ENCODE measurements at regions not wholly inside any gene's neighbourhood (a gene's known extent, or its start where the extent isn't known, plus 50 kb on each side); places are given as distances from the start of the nearest gene placed in this dataset.
A peak's percentile ranks its signal among the peaks of the same experiment; 100 is the strongest.

DNA sequence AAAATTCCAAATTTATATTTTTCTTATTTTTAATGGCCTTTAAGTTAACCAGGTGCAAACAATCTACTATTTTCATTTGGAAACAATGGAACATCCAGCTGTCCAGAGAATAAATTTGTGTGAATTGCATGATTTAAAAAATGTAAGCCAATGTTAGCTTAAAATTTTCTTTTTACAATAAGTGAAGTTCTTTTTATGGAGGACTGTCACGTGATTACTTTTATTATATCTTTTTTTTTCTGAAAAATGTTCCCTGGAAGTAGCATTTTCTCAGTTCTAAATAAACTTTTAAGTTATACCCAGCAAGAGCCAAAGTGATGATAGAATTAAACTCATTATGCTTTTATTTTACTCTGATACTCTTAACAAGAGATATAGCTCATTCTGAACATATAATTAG lies 267.7 kb upstream of the SLC35B3 start:
- DNase-seq, result no peak

DNA sequence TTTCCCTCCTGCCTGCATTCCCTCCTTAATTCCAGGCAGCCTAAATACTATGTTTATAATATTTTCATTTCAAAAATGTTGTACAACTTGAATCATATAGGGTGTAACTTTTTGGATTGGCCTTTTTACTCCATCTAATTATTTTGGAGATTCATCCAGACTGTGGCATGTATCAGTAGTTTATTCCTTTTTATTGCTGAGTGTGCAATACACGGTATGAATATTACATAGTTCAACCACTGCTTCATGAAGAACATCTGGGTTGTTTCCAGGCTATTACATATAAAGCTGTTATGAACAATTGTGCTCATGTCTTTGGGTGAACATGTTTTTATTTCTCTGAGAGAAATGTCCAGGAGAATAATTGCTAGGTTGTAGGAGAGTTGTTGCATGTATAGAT lies 253.5 kb upstream of the SLC35B3 start:
- DNase-seq, result no peak

DNA sequence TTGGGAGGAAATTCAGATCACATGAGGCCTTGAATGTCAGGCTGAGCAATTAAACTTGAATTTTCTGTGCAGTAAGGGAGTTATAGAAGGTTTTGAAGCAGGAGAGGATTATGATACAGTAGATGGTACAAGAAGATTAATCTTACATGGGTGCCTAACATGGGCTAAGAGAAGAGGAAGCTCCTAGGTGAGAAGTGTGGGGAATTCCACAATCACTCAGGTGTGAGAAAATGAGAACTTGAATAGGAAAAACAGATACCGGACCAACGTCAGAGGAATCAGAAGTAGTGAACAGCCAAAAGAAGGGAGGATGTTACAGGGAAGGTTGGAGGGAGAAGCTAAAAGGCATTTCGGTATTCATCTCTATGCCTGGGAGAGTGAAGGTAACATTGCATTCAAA lies 250.7 kb upstream of the SLC35B3 start:
- no peak for DNase-seq

- DNase-seq, result no peak
Observed at GRCh38 chr6:8683204-8683603, 247.9 kb upstream of the SLC35B3 start.

GRCh38 chr6:8679823-8680222 lies 244.5 kb upstream of the SLC35B3 start:
- DNase-seq, result no peak

DNA sequence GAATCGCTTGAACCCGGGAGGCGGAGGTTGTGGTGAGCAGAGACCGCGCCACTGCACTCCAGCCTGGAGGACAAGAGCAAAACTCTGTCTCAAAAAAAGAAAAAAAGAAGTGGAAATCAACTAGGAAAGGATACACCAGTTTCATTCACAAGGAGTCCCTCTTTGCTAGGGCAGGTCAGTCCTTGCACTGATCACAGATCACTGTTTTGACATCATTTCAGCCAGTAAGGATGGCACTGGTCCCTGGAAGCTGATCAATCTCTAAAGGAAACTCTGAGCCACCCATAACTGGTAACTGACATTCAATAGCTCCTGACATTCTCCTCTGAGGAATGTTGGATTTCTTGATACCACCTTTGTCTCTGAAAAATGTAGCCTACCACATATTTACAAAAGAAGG lies 243.1 kb upstream of the SLC35B3 start:
- no peak for DNase-seq

GRCh38 chr6:8674126-8674525 lies 238.8 kb upstream of the SLC35B3 start:
- DNase-seq, result peak in 3 of 4 experiments; percentile 2 to 25 (median 8)

DNA sequence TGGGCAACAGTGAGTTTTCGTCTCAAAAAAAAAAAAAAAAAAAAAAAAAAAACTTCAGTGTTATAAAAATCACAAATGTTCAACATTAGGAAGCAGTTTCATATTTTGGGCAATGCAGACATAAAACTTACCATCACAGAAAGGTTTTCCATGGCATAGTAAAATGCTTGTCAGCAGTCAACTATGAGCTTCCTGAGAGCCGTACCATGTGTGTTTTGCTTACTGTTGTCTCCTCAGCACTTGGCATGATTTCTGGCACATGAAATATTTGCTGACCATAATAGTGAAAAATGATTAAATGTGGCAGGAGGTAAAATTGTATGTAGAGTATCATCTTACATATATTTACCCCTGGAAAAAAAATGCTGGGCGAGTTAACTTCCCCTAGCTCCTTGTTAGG lies 237.5 kb upstream of the SLC35B3 start:
- DNase-seq, result no peak

DNA sequence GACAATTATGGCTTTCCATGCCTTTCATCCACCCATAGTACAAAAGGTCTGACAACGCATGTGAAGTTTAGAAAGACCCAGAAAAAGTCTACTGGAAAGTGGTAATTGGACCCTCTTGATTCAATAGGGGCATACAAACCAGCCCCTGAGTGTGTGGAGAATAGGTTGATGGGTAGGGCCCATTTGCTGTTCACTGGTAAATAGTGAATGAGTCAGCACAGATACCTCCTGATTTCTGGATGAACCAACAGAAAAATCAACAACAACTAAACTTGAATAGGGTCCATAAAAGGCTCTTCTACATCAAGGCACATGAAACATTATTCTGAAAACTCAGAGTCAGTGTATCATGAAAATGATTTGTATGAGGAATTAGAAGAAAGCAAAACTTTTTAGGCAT lies 235.4 kb upstream of the SLC35B3 start:
- DNase-seq, result no peak

DNA sequence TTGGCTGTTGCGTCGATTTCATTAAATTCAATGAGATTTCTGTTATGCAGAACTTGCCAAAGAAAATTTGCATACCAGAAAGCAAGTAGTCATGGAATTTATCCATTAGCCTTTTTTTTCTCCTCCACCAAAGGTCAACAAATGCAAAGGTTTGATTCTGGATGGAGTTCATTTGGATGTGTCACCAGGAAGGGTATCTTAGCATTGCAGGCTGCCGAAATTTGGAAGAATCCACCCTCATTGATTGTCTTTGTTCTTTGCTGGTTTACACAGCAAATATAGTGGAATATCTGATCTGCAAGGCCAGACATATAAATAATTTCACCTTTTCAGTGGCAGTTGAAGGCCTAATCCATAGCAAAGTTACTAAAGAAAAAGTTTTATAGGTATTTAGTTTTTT lies 229.4 kb upstream of the SLC35B3 start:
- DNase-seq, result no peak

DNA sequence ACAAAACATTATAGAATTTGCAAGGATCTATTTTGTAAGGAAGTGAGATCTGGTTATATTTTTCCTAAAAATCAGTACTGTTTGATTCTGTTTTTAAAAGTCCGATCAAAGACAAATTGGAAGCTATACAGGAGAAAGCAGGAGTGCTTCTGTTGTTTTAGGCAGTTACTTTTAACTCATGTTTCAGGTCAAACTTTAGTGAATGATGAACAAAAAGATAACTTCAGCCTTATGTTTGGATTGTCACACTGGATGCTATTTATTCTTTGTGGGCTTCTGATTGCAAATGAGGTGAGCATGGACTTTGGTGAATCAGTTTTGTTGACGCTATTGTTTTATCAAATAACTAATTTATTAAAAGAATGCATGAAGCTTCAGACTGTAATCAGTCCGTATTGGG lies 228.7 kb upstream of the SLC35B3 start:
- DNase-seq, result no peak

- no peak for DNase-seq
Observed at GRCh38 chr6:8659404-8660189, 224.3 kb upstream of the SLC35B3 start.

DNA sequence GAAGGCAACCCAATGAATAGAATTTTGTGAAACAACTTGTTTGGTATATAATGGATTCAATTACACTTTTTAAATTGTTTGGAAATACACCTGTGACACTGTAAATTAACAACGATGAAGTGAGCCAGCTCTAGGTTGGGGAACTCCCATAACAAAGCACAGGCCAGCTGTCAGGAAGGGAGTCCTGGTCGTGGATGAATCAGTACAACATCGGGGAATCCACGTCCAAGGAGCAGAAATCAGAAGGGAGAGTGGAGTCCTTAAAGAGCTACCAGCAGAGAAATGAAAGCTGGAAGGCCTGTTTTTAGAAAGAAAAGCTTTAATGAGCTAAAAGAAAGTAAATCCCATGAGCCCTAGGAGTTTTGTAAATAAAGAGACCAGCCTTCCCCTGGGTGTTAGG lies 223.1 kb upstream of the SLC35B3 start:
- no peak for DNase-seq

- DNase-seq, result no peak
Observed at GRCh38 chr6:8657522-8657921, 222.2 kb upstream of the SLC35B3 start.

GRCh38 chr6:8655670-8656454 lies 220.5 kb upstream of the SLC35B3 start:
- DNase-seq, result no peak

DNA sequence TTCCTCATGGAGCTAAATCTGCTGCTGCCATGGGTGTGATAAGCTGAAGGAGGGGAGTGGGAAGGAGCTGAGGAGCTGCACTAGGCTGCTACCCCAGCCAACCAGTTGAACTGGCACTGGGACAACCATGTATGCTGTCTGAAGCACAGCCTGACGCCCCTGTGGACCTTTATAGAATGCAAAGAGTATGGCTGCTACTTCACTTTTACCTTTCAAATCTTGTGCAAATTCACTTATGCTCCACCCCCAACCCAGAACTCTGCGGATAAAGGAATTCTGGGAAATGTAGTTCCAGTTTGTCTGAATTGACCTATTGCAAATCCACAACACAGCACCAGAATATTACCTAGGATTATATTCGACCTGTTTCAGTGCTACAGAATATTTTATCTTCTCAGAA lies 217.4 kb upstream of the SLC35B3 start:
- DNase-seq, result no peak

- DNase-seq, result no peak
Observed at GRCh38 chr6:8651998-8652397, 216.7 kb upstream of the SLC35B3 start.

- no peak for DNase-seq
Observed at GRCh38 chr6:8645212-8645611, 209.9 kb upstream of the SLC35B3 start.

GRCh38 chr6:8644306-8644705 lies 209.0 kb upstream of the SLC35B3 start:
- DNase-seq, result no peak

DNA sequence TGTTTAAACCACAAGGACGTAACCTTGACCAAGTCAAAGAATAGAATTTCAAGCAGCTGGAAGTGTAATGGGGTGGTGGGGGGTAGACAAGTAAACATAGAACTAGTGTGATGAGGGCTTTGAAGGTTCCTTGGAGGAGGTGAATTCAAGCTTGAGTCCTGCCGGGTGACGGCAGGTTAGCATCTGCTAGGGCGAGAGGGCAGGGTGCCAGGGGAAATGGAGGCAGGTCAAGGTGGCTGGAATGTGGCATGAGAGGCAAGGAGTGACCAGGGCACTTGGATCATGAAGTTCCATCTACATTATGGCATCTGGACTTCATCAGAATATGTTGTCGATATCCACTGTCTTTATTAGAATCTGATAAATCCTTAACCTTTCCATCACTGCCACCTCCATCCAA lies 207.5 kb upstream of the SLC35B3 start:
- no peak for DNase-seq

DNA sequence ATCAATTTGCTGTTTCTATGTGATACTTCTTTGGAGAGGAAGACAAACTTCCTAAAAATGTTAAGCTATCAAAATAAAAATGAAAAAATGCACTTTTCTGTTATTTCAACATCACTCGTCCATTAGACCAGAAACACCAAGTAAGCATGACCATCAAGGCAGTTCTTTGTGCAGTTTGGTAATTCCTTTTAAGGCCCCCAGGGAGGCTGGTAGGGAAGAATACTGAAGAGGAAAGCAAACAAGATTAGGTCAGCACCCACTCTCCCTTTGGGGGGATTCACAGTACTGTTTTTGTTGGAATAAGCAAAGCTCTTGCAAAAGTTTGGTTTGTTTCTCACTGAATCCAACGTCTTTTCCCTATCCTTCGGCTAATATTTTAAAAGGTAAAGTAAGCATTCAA lies 206.8 kb upstream of the SLC35B3 start:
- no peak for DNase-seq

DNA sequence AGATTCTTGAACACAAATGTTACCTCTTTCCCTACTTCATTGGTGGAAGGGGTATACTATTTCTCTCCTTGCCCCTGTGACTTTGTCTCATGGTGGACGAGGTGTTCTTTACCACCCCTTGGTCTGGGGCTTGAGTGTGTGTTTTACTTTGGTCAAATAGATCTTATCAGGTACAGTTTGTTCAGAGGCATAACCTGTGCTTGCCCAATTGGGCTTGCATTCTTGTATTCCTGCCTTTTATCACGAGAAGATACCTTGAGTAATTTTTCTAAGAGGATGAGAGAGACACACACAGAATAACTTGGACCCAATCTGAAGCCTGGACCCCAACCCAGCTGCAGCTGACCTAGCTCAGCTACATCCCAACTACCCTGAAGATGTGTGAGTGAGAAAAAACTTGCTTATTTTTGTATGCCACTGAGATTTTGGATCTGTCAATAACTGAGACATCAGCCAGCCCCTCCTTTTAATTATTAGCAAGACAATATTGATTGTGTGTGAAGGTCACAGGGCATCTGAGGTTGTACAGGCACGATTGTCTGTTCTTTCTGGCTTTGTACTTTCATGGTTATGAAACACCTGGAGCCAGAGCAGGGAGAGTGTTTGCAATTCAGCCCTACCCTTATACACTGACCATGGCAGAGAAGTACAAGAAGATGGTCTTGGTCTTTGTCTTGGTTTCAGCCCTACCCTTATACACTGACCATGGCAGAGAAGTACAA lies 204.7 kb upstream of the SLC35B3 start:
- no peak for DNase-seq

DNA sequence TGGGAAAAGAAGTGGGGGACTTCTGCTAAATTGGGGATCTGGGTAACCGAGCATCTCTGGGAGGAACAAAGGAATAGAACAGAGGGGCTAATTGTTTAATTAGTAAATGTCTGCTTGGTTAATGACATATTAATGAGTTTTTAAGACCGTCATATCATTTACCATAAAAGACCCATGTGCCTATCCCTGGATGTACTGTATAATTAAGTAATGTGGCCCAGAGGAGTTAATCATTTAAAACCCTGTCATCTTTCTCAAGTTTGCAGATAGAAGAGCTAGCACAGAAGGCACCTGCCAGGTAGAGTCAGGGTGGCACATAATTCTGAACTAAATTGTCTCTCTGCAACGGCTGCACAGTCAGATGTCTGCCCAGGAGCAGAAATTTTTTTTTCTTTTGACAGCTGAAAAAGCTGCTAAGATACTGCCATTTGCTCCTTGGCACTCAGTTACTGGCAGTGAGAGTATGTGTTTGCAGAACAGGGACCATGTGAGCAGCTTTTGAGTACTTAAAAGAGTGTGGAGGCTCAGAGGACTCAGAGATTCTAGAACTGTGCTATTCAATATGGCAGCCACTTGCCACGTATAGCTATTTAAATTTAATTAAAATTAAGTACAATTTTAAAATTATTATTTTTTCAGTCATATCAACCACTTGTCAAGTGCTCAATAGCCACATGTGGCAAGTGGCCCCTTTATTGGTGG lies 202.7 kb upstream of the SLC35B3 start:
- DNase-seq, result no peak
